Endothelial cell of umbilical vein (primary cell): ENCODE measurements at regions not wholly inside any gene's neighbourhood (a gene's known extent, or its start where the extent isn't known, plus 50 kb on each side); places are given as distances from the start of the nearest gene placed in this dataset.

Experiments used
- BruUV-seq: library from RNA; stranded (reverse); fragments of 400-500 nt; replicated peaks from 2 replicates; lab custom pipeline; 2021; lab: Mats Ljungman, UMichigan
- CTCF ChIA-PET: fragments of 300-600, 350-600 bp; sonication (Branson Sonifier 250); formaldehyde crosslinking; loops from one replicate; lab custom pipeline; 2021; ENCODE audit warnings: antibody characterized with exemption, inconsistent platforms; lab: Charles Lee
- POLR2A ChIA-PET: fragments of 300-600, 350-600 bp; sonication (Branson Sonifier 250); formaldehyde crosslinking; loops from one replicate; lab custom pipeline; 2021; ENCODE audit warnings: antibody characterized with exemption, inconsistent platforms; lab: Charles Lee
- DNase-seq: peaks from one replicate; pipeline ENCODE4 v3.0.0-alpha.2; 2011; ENCODE audit warnings: low read depth, low spot score
- FAIRE-seq: peaks from 2 replicates; lab custom pipeline; 2011; peaks lifted over from hg19 to GRCh38; lab: Jason Lieb, UNC
- H2AFZ ChIP-seq: 2 replicates; pipeline ENCODE4 v1.6.0; 2012; ENCODE audit warnings: low read depth, low read length, control low read depth, inconsistent platforms
- H3K27ac ChIP-seq: 2 replicates; pipeline ENCODE4 v1.5.1; 2011; ENCODE audit warnings: low read depth, mild to moderate bottlenecking, control low read depth, low read length, moderate library complexity; ENCODE audit not compliant: insufficient read depth
- H3K27me3 ChIP-seq, 2 experiments: 2 replicates each; pipeline versions ENCODE4 v1.6.0 to v1.6.1; 2011; ENCODE audit warnings: low read length in 2 of 2, mixed read lengths in 1 of 2; ENCODE audit not compliant: control insufficient read depth in 2 of 2, insufficient read depth in 2 of 2
- H3K36me3 ChIP-seq, 2 experiments: 2 replicates in 1 of 2; 3 replicates in 1 of 2; pipeline ENCODE4 v1.5.1; 2011; ENCODE audit warnings: low read length in 2 of 2, mild to moderate bottlenecking in 1 of 2, moderate library complexity in 1 of 2; ENCODE audit not compliant: control insufficient read depth in 2 of 2, insufficient read depth in 2 of 2; ENCODE audit errors: extremely low read depth in 1 of 2
- H3K4me1 ChIP-seq: 3 replicates; pipeline ENCODE4 v1.5.1; 2011; ENCODE audit warnings: mild to moderate bottlenecking, low read length; ENCODE audit not compliant: control insufficient read depth, insufficient read depth; ENCODE audit errors: extremely low read depth
- H3K4me2 ChIP-seq: 2 replicates; pipeline ENCODE4 v1.6.1; 2011; ENCODE audit warnings: low read length, control low read depth, mixed read lengths; ENCODE audit not compliant: insufficient read depth
- H3K4me3 ChIP-seq, 3 experiments: fragments of 200-600 bp in 1 of 3; sonication (generic), shearing (Covaris generic) in 1 of 3; replicated peaks in 1 of 3; 2 replicates each; pipeline ENCODE4 v1.5.1; 2011 to 2016; ENCODE audit warnings: control low read depth in 3 of 3, low read length in 3 of 3, mild to moderate bottlenecking in 2 of 3, inconsistent platforms in 1 of 3, low read depth in 1 of 3, moderate library complexity in 1 of 3; ENCODE audit not compliant: insufficient read depth in 1 of 3
- H3K79me2 ChIP-seq: 2 replicates; pipeline ENCODE4 v1.6.0; 2012; ENCODE audit warnings: low read length, inconsistent platforms; ENCODE audit not compliant: control insufficient read depth, insufficient read depth
- H3K9ac ChIP-seq: replicated peaks from 2 replicates; pipeline ENCODE3; 2011; ENCODE audit warnings: low read length, control low read depth; ENCODE audit not compliant: insufficient read depth; ENCODE audit errors: extremely low read depth
- H3K9me1 ChIP-seq: replicated peaks from 3 replicates; pipeline ENCODE4 v1.6.0; 2011; ENCODE audit warnings: mild to moderate bottlenecking, low read length; ENCODE audit not compliant: control insufficient read depth, insufficient read depth; ENCODE audit errors: extremely low read depth
- H3K9me3 ChIP-seq: replicated peaks from 2 replicates; pipeline ENCODE4 v1.5.1; 2012; ENCODE audit warnings: low read length, inconsistent platforms; ENCODE audit not compliant: control insufficient read depth, insufficient read depth
- H4K20me1 ChIP-seq: replicated peaks from 2 replicates; pipeline ENCODE3; 2011; ENCODE audit warnings: mild to moderate bottlenecking, low read length; ENCODE audit not compliant: control insufficient read depth, insufficient read depth; ENCODE audit errors: extremely low read depth
- CTCF ChIP-seq, 2 donors: IDR thresholded peaks; 1 replicate in 1 of 2; 2 replicates in 1 of 2; pipeline ENCODE4 v1.5.1; 2011; ENCODE audit warnings: low read length in 2 of 2, mild to moderate bottlenecking in 2 of 2, moderate library complexity in 2 of 2, control low read depth in 1 of 2, inconsistent platforms in 1 of 2, low read depth in 1 of 2; ENCODE audit not compliant: insufficient read depth in 1 of 2; ENCODE audit errors: extremely low read depth in 1 of 2
- EZH2 ChIP-seq: IDR thresholded peaks from 2 replicates; pipeline ENCODE4 v1.6.1; 2012; ENCODE audit warnings: borderline replicate concordance, low read depth, mild to moderate bottlenecking, moderate library complexity, low read length, inconsistent platforms; ENCODE audit not compliant: severe bottlenecking
- FOS ChIP-seq: IDR thresholded peaks from 2 replicates; pipeline ENCODE4 v1.6.1; 2011; ENCODE audit warnings: mild to moderate bottlenecking, low read length, moderate library complexity, borderline replicate concordance; ENCODE audit not compliant: insufficient read depth
- GATA2 ChIP-seq: IDR thresholded peaks from 2 replicates; pipeline ENCODE4 v1.7.0; 2011; ENCODE audit warnings: low read depth, mild to moderate bottlenecking, moderate library complexity, mixed read lengths, low read length; ENCODE audit not compliant: insufficient read length, insufficient read depth
- JUN ChIP-seq: IDR thresholded peaks from 2 replicates; pipeline ENCODE4 v1.6.1; 2011; ENCODE audit warnings: borderline replicate concordance, low read depth; ENCODE audit not compliant: insufficient read length, insufficient read depth
- MAX ChIP-seq: IDR thresholded peaks from 2 replicates; pipeline ENCODE4 v1.6.1; 2011; ENCODE audit not compliant: insufficient read depth, insufficient read length
- MYC ChIP-seq: IDR thresholded peaks from one replicate; pipeline ENCODE4 v1.6.1; 2011; ENCODE audit warnings: mild to moderate bottlenecking, low read depth, low read length
- POLR2A ChIP-seq: IDR thresholded peaks from 2 replicates; pipeline ENCODE4 v1.6.1; 2012; ENCODE audit warnings: low read depth, mild to moderate bottlenecking, control low read depth, low read length
- POLR2AphosphoS5 ChIP-seq: IDR thresholded peaks from 2 replicates; pipeline ENCODE4 v1.6.1; 2012; ENCODE audit warnings: low read depth, mild to moderate bottlenecking, control low read depth, low read length, moderate library complexity; ENCODE audit not compliant: insufficient read depth
- dilution Hi-C: fragments of 300-500 bp; cut with MboI; formaldehyde crosslinking; loops from one replicate; pipeline ENCODE4 v1.15.0; 2019; ENCODE audit warnings: low sequenced_read_pairs; ENCODE audit not compliant: extremely low pct_ligation_motif_present
- intact Hi-C: fragments of 100-400 bp; cut with micrococcal nuclease; formaldehyde crosslinking; loops from one replicate; pipeline ENCODE4 v1.10.0; 2022

GRCh38 chr5:44048276-44048984, 340.8 kb downstream of the FGF10 start:
- no peak overlapping the region for H3K27ac ChIP-seq
- H3K79me2 ChIP-seq = no peaks in the 10 kb centered on the region
- no peaks in the 10 kb centered on the region for H3K9me1 ChIP-seq
- no peaks in the 10 kb centered on the region for H3K36me3 ChIP-seq
- CTCF ChIA-PET = no interaction called here
- dilution Hi-C loops = no loop called here
- POLR2A ChIA-PET = no interaction called here
- FAIRE-seq = no peak
- no peak overlapping the region for H2AFZ ChIP-seq
- H4K20me1 ChIP-seq = no peaks in the 10 kb centered on the region
- no peaks in the 10 kb centered on the region for H3K9me3 ChIP-seq
- no TSS peak for BruUV-seq
- no peaks in the 10 kb centered on the region for H3K27me3 ChIP-seq
- TF ChIP-seq POLR2AphosphoS5 = no peak
- TF ChIP-seq MAX = no peak
- TF ChIP-seq JUN = no peak
- TF ChIP-seq FOS = no peak
- TF ChIP-seq MYC = no peak
- TF ChIP-seq EZH2 = no peak
- TF ChIP-seq POLR2A = no peak
- no peak for TF ChIP-seq GATA2
- TF ChIP-seq CTCF (IDR thresholded peaks at IDR 0.05; ENCODE audit: extremely low read depth in 1 of 2, insufficient read depth in 1 of 2, low read depth in 1 of 2, low read length in 2 of 2) = no peak
- no peak overlapping the region for H3K9ac ChIP-seq
- no peaks in the 10 kb centered on the region for H3K4me1 ChIP-seq
- no peak for DNase-seq
- no peak overlapping the region for H3K4me2 ChIP-seq
- no peak overlapping the region for H3K4me3 ChIP-seq
- intact Hi-C loops = no loop called here
